ENCODE measurements at regions not wholly inside any gene's neighbourhood (a gene's known extent, or its start where the extent isn't known, plus 50 kb on each side); places are given as distances from the start of the nearest gene placed in this dataset.

- H3K4me3 ChIP-seq (ENCODE audit: low read depth, low read length): no peak overlapping the region
- no peak for TF ChIP-seq CTCF (IDR thresholded peaks at IDR 0.05; ENCODE audit: control insufficient read depth, extremely low read depth, insufficient read depth)
- no peak for DNase-seq (ENCODE audit: low read depth)
These were observed 101.9 kb downstream of the FZD1 start for GRCh38 chr7:91366091-91366490.

GRCh38 chr7:91367812-91368578, 103.8 kb downstream of the FZD1 start:
- TF ChIP-seq CTCF (IDR thresholded peaks at IDR 0.05; ENCODE audit: control insufficient read depth, extremely low read depth, insufficient read depth): no peak
- no peak for DNase-seq (ENCODE audit: low read depth)
- no peak overlapping the region for H3K4me3 ChIP-seq (ENCODE audit: low read depth, low read length)

- DNase-seq (ENCODE audit: low read depth): no peak
- H3K4me3 ChIP-seq (ENCODE audit: low read depth, low read length): no peak overlapping the region
These were observed 108.1 kb downstream of the FZD1 start for GRCh38 chr7:91372323-91372722.

GRCh38 chr7:91373111-91373800, 109.0 kb downstream of the FZD1 start:
- no peak overlapping the region for H3K4me3 ChIP-seq (ENCODE audit: low read depth, low read length)
- no peak for DNase-seq (ENCODE audit: low read depth)
- TF ChIP-seq CTCF (IDR thresholded peaks at IDR 0.05; ENCODE audit: control insufficient read depth, extremely low read depth, insufficient read depth): no peak

More at GRCh38 chr7:91372323-91372722, 108.1 kb downstream of the FZD1 start:
- no peak for TF ChIP-seq CTCF (IDR thresholded peaks at IDR 0.05; ENCODE audit: control insufficient read depth, extremely low read depth, insufficient read depth)

- no peak for TF ChIP-seq CTCF (IDR thresholded peaks at IDR 0.05; ENCODE audit: control insufficient read depth, extremely low read depth, insufficient read depth)
- DNase-seq (ENCODE audit: low read depth): no peak
- H3K4me3 ChIP-seq (ENCODE audit: low read depth, low read length): no peak overlapping the region
These were observed 110.2 kb downstream of the FZD1 start for GRCh38 chr7:91374321-91374989.

- DNase-seq (ENCODE audit: low read depth): no peak
- no peak for TF ChIP-seq CTCF (IDR thresholded peaks at IDR 0.05; ENCODE audit: control insufficient read depth, extremely low read depth, insufficient read depth)
- H3K4me3 ChIP-seq (ENCODE audit: low read depth, low read length): no peak overlapping the region
These were observed 111.1 kb downstream of the FZD1 start for GRCh38 chr7:91375378-91375777.

All from LNCaP clone FGC (cell line).